ENCODE measurements at regions not wholly inside any gene's neighbourhood (a gene's known extent, or its start where the extent isn't known, plus 50 kb on each side); places are given as distances from the start of the nearest gene placed in this dataset.

DNA sequence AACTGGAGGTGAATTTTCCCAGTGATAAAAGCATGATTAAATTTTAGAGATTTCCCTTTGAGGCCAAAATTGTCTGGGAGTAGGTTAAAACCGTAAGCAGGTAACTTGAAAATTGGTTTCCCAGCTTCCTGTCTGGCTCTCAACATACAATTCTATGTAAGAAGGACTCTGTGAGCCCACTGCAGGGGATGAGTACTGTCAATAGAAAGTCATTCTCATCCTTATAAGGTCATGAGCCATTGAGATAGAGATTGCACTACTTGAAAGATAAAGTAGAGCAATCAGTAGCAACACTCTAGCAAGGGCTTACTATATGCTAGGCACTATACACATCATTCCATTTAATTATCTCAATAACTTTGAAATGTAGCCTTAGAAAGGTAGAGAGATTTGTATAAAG is 225.6 kb upstream of the HMGA2 start:
- DNase-seq = no peak

DNA sequence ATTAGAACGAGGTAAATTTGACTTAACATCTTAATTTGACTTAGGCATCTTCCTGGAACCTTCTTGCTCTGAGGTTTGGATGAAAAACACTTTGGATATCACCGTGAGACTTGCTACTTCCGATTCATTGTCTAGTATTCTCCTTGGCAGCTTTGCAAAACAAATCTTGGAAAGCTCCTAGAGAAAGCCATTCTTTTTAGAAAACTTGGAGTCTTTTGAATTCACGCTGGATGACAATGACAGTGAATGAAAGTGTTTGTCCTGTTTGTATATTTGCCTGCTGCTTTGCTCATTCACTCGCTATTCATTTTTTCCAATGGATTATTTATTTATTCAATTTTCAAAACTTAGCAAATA is 222.1 kb upstream of the HMGA2 start:
- DNase-seq = no peak

DNA sequence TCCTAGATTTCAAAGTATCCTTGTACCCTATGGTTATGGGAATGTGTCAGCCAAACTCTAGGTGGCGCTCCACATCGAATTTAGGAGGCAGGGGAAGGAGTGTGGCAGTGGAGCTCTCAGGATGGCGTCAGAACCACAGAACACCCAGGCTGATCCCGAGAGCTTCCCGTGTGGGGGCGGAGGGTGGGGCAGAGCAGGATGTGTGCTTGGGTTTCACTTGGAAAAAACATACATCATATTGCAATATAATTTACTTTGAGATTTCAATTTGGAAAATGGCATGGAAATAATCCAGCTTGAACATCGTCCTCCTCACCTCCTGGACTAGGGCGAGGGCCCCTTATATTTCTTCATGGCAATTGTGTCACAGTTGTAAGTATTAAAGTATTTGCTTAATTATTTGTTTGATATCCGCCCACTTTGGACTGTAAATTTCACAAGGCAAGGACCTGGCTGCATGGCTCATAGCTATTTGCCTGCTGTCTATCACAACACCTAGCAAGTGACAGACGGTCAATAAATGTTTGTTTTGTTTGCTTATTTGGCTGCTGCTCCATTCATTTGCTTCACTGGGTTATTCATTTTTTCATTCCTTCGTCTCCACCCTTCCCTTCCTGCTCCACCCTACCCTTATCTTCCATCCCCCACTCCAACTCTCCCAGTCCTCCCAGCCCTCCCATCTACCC is 221.5 kb upstream of the HMGA2 start:
- DNase-seq = peak in 1 of 2 donors; percentile 2

DNA sequence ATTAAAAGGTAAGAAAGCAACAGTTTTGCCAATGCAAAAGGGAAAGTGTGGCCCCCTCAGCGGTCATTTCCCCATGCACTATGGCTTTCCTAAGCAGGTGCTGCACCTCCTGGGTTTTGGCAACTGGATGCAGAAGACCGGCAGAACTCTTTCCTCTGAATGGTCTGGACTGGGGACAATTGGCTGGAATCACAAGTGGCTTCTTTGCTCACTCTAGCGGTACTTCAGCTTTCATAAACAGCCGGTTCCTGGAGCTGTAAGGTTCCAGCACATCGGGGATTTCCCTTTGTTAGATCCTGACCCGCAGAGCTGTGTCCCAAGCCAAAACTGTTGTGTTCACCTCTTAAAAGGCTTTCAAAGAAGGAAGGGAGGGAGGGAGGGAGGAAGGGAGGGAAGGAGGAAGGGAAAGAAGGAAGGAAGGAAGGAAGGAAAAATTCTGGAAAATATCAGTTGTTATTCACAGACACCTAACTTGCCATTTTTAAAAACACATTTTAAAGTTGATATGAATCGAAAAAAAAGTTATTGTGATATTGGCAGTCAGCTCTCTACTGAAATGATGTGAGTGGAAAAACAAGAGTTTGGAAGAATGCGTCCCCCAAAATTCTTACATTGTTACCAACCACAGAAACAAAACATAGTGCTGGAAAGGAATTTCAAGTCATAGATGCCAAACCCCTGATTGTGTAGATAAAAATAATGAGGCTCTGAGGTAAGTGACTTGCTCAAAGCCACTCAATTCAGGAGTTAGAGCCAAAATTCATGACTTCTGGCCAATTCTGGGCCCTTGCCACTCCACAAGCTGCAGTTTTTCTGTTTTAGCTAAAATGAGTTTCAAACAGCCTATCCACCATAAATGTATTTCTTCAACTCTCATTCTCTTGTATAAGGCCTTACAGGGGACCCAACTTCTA is 220.6 kb upstream of the HMGA2 start:
- no peak for DNase-seq

DNA sequence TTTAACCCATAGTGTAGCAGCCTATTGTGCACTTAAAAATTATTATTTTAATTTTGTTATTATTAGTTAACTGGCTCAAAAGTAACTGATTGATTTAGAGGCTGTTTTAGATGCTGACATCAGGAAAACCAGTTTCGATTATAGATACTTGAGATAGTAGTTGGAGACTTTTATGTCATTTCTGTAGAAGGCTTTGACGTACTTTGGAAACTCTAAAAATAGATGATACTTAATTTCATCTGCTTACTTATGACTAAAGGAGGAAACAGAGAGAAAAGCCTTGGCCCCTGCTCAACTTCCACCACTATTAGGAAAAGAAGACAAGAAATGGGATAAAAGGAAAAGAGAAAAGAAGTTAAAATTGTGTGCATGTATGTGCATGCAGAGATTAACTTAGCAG is 219.3 kb upstream of the HMGA2 start:
- no peak for DNase-seq

DNA sequence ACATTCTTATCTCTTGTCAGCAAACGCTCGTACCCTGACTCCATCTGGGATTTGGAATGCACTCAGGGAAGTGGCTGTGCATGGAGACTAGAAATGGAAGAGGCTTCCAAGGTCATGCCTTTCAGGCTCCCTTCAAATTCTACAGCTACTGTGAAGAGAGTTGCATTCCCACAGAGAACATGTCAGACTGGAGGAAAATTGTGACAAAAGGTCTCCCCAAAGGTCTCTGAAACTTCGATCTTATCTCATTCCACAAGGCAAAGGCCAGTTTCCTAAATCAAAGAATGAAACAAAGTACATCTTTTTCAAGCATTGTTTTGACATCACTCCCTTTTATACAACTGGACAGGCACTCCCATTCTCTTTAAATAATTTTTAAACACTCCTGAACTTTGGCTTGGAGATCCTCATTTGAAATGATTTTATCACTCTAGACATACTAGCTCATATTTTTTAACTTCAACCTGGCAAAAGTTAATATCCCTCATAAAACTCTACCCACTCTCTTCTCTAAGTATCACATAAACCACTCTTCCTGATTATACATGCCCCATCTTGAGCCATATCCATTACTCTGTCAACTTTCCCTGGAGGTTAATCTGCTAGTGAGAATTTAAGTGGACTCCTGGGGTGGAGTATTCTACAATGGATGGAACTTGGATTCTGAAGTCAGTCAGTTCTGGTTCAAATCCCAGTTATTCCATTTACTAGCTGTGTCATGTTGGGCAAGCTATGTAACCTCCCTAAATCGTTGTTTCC is 218.1 kb upstream of the HMGA2 start:
- no peak for DNase-seq

DNA sequence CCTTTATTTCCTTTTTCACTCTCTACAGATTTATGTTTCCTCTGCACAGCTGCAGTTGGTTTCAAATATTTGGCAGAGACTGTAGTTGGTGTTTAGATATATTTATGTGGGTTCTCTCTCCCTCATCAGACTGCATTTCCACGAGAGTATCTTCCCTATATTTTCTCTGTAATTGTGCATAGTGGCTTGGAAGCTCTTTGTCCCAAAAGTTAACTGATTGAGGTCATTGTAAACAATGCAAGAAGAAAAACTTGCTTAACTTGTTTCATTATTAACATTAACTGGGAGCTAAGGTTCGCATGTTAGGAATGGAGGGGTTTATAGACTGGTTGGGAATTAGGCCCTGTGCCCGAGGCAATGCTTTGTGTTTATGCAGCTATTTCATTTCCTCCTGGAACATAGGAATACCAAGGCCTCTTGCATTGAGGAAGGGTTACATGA is 216.9 kb upstream of the HMGA2 start:
- DNase-seq = no peak

DNA sequence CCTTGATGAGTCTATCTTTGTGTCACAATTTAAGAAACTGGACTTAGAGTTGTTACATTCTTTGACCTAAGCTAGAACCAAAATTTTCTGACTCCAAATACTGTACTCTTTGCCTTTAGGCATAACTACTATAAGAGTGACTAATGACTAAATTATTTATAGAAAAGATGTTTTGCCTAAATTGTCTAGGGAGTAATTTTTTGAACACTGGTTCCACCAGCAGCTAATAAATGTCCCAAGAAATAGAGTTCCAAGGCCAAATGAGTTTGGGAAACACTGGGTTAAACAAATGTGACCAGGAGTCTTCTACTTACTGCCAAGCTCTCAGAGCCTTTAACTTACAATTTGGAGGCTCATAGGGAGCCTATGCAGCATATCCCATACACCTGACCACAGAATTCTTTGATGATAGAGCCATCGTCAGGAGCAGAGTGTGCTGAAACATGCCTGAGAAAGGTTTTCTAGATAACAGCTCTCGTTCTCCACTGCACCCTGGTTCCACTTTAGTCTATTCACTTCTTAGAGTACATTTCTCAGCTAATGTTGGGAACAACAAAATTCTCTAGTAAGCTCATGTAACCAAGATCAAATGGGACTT is 215.9 kb upstream of the HMGA2 start:
- no peak for DNase-seq

DNA sequence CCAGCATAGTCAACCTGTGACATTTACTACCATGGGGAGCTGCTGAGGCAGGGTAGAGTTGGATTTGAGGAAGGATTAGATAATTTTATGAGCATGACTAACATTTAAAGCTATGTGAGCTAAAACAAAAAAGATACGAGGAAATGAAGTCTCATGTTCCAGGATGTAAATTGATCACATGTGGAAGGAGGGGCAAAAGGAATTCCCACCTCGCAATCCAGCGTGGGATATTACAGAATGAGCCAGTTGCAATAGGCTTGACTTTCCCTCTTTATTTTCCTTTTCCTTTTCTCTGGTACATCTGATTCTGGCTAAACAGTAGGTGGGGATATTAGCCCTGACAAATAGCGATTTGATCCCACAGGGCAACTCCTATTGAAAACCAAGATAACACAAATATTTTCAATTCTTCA is 214.9 kb upstream of the HMGA2 start:
- DNase-seq = no peak

DNA sequence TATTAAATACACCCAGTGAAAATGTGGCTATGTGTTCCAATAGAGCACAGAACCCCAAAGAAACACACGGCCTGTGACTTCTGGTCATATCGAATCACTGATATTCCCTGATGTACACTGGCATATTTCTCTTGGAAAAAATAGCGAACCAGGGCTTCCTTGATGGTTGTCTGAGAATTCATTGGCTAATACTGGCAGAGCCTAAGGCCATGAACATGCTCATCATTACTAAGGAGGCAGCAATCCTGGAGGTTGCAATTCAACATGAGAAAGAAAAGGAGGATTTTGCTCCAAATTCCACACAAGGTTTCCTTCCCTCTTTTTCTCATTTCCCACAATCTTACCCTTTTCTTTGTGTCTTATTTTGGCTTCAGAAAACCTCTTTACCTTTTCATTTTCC is 212.9 kb upstream of the HMGA2 start:
- no peak for DNase-seq

DNA sequence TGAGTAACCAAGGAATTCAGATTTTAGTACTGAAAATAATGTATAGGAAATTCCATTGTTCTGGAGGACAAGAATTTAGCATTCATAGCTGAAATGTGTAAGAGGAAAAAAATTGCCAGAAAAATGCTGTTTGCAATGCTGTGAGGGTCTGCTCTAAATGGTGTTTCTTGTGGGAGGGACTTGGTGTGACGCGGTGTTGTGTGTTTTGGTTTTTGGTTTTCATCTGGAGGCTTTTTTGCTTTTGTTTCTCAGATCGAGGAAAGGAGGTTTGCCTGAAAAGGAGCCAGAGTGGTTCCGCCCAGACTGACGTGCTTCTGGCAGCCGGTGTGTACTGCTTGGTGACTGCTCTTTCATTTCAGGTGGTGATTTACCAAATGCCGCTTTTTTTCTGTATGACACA is 211.8 kb upstream of the HMGA2 start:
- no peak for DNase-seq

DNA sequence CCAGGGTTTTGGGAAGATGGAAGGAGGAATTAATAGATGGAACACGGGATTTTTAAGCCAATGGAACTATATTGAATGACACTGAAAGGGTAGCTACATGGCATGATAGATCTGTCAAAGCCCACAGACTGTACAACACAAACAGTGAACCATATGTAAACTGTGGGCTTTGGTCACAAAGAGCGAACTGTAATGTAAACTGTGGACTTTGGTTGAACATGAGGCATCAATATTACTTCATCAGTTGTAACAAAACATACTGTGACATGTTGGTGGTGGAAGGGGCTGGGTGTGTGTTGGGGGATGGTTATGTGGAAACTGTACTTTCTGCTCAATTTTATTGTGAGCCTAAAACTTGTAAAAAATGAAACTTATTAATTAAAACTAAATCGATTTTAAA is 210.6 kb upstream of the HMGA2 start:
- no peak for DNase-seq

DNA sequence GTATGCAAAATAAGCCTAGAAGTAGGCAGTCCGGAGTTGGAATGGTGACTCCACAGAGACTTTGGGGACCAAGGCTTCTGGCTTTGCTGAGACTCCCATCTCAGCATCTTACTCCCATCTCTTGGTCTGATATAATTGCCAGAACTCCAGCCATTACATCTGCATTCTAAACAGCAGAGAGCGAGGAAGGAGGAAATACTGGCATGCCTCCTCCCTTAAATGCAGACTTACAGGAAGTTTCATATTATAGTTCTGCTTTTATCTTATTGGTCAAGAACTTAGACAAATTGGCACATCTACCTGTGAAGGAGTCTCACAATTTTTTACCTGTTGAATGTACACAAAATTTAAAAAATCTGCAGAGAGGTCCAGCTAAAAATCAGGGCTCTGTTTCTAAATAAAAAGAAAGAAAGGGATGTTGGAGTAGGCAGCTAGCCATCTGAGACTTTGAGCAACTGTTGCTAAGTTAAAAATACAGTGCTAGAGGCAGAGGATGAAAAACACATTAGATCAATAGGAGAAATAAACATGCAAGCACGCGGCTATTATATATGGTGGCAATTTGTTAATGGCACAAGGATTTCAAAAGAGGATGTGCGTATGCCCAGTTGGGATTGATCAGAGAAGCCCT is 209.9 kb upstream of the HMGA2 start:
- DNase-seq = no peak

DNA sequence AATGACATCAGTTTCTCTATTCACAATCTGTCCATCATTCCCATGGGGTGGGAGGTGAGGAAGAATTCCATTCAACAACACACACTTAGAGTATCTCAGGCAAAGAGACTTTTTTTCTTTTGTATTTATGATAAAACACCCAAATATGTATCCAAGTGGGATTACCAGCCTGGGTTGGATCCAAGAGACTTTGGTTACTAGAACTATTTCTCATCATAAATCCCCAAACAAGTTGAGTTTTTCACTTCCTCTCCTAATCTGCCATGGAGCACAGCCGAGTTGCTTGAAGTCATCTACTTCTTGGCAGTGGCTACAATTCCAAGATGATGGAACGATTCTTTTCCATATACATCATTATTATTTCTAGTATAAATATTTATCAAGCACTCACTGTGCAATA is 209.2 kb upstream of the HMGA2 start:
- no peak for DNase-seq

DNA sequence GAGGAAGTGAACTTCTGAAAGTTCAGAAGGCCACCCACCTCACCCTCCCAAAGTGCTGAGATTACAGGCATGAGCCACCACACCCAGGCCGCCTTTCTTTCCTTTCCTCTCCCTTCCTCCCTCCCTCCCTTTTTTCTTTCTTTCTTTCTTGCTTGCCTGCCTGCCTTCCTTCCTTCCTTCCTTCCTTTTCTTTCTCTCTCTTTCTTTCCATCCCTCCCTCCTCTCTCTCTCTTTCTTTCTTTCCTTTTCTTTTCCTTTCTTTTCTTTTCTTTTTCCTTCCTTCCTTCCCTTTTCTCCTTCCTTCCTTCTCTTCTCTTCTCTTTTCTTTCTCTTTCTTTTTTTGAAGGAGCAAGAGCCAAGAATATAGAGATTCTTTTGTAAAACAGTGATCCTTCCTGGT is 208.3 kb upstream of the HMGA2 start:
- no peak for DNase-seq

DNA sequence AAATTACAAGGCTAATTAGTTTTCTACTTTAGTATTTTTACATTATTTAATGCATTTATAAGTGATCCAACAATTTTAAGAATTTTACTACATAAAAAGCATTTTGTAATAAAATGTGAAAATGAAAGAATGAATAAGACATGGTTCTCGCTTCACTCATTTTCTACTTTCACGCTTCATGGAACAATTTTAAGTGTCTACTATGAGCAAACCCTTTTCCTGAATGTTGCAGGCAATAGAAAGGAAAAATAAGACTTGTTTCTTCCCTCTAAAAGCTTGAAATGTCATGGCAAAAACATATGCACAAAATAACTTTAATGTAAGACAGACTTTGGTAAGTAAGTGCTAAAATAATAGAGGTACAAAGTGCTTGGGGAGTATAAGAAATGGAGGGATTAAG is 205.7 kb upstream of the HMGA2 start:
- no peak for DNase-seq

DNA sequence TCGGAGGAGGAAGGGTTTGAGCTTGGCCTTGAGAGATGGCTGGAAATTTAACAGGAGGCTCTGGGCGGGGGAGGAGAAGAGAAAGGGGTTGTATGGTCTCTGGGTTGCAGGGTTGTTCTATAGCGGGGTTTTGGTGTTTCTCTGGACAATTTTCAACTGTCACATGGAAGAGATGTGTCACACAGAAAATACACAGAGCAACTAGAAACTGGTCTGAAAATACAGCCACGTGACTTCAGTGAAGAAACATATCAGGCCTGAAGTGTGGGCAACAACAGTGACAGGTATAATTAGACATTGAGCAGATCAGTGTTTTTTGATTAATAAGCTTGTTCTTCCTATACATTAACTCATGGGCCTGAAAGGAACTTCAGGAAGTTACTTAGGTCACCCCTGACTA is 205.3 kb upstream of the HMGA2 start:
- DNase-seq = no peak

DNA sequence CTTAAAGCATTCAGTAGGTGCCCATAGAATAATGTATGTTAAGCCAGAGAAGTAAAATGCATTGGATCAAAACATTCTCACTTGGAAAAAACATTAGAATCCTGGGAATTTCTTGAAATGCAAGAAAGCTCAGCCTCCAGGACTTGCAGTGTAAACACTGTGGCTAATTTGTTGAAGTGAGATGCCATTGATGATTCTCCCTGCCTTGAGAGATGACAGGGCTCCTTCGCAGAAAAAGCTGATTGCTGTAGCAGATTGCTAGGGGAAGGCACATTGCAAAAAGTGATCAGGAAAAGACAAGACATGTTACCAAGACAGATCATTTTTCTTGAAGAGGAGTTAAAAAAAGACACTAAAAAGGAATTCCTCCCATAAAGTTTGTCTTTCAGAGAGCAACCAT is 204.2 kb upstream of the HMGA2 start:
- DNase-seq = no peak

DNA sequence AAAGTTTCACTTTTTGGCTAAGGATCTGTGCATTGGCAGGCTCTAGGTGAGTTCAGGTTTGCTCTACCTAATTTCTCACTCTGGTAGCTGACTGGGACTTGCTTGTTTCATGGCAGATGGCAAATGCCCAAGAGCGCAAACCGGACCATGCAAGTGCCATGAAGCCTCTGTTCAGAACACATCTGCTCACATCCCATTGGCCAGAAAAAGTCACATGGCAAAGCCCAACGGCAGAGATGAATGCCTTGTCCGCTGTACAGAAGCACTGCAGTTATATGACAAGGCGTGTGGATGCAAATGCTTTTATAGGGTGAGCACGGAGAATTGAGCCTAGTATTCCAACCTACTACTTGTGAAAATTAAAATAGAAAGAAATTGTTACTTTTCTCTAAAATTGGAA is 202.2 kb upstream of the HMGA2 start:
- DNase-seq = no peak

DNA sequence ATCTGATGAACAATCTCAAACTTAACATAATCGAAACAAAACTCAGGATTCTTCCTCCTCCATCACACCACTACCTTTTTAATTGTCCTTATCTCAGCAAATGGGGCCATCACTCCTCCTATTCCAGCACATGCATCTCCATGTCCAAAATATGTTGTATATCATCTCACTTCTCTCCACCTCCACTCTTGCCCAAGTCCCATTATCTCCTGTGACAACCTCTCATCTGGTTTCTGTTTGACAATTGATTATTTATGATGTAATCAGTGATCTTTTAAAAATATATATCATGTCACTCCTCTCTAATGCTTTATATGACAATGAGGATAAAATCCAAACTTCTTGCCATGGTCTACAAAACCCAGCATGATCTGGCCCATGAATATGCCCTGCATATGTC is 200.8 kb upstream of the HMGA2 start:
- no peak for DNase-seq

DNA sequence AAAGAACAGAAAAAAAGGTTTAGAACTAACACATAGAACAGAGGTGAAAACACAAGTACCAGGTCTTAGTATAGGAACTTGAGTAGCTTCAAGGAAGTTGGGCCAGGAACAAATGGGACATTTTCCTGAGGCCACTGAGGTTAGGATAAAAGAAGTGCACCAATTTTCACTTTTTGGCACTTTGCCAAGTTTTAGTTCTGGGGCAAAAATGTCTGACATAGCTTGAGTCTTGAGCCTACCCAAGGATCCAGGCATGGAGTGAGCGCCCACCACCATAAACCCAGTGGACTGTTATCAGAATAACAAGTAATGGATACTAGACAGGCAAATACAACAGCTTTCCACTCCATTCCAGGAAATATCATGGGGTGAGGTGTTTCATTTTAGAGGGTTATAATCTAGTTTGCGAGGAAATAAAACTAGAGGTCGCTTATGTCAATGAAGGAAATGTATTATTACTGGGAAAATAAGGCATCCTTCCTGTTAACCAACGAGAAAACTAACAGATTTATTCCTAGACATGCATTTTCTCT is 199.7 kb upstream of the HMGA2 start:
- no peak for DNase-seq

DNA sequence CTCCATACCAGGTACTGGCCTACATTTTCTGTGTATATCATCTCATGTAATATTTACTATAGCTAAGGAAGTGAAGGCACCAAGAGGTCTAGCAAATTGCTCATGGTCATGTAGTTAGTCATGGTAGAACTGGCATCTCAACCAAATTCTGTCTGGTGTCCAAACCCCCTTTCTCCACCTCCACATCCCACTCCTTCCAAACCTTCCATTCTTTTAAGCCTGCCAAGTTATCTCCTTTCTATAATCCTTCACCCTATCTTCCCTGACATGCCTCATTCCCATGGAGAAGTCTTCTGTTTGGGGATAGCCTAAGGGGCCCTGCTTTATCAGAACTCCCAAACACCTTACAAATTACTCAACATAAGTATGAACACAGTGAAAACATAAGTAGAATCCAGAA is 196.2 kb upstream of the HMGA2 start:
- no peak for DNase-seq

DNA sequence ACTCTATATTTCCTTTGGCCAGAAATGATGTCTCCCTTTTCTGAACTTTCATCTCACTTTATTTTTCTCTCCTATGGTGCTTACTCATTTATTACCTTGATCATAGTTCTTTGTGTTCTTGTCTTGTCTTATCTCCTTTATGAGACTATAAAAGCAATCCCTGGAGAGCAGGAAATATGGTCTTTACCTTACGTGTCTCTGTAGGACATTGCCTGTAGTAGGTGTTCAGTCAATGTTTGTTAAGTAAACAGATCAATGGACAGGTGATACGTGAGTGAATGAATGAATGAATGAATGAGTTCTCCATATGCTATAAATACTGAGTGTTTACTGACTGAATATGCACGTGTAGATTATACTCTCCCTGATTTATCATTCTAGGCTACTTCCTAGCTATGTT is 193.7 kb upstream of the HMGA2 start:
- no peak for DNase-seq
